Ovary (tissue), 3 donors: ENCODE measurements at regions not wholly inside any gene's neighbourhood (a gene's known extent, or its start where the extent isn't known, plus 50 kb on each side); places are given as distances from the start of the nearest gene placed in this dataset.

Experiments used
- EP300 ChIP-seq: sonication (generic); formaldehyde crosslinking; IDR thresholded peaks from one replicate; pipeline ENCODE4 v1.6.1; 2017; ENCODE audit warnings: antibody characterized with exemption
- POLR2A ChIP-seq: fragments of 450-650 bp; IDR thresholded peaks from one replicate; pipeline ENCODE4 v1.6.1; 2017; ENCODE audit warnings: antibody characterized with exemption, mild to moderate bottlenecking, moderate library complexity
- TF ChIP-seq, protein P1 (sequence below), 3 donors: fragments of 450-650 bp in 2 of 3; fragments of 200-600 bp in 1 of 3; IDR thresholded peaks; one replicate each; pipeline versions ENCODE4 v1.5.1 to v1.8.0; 2016 to 2022; ENCODE audit warnings: antibody characterized with exemption in 3 of 3, mild to moderate bottlenecking in 1 of 3
- donor health status: DM: no; HTN: no; CAD: no.

DNA sequence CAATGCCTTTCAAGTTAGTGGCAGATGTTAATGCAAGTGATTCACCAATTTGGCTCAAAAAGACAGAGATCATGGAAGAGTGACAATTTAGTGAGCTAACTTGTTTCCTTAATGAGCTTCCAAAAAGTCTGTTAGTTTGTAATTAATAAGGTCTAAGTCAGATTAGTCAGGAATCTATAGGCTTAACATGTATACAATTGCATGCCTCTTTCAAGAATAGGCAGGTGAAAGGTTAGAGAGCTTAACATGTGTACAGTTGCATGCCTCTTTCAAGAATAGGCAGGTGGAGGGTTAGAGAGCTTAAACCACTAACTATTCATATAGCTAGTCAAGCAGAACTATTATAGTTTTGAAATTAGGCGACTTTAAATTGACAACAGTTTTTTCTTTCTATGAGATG, 663.8 kb downstream of the C12orf50 start:
- TF ChIP-seq, protein P1, sequence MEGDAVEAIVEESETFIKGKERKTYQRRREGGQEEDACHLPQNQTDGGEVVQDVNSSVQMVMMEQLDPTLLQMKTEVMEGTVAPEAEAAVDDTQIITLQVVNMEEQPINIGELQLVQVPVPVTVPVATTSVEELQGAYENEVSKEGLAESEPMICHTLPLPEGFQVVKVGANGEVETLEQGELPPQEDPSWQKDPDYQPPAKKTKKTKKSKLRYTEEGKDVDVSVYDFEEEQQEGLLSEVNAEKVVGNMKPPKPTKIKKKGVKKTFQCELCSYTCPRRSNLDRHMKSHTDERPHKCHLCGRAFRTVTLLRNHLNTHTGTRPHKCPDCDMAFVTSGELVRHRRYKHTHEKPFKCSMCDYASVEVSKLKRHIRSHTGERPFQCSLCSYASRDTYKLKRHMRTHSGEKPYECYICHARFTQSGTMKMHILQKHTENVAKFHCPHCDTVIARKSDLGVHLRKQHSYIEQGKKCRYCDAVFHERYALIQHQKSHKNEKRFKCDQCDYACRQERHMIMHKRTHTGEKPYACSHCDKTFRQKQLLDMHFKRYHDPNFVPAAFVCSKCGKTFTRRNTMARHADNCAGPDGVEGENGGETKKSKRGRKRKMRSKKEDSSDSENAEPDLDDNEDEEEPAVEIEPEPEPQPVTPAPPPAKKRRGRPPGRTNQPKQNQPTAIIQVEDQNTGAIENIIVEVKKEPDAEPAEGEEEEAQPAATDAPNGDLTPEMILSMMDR (IDR thresholded peaks at IDR 0.05), result no peak
- TF ChIP-seq EP300 (no peak), POLR2A (no peak)
